ENCODE measurements at regions not wholly inside any gene's neighbourhood (a gene's known extent, or its start where the extent isn't known, plus 50 kb on each side); places are given as distances from the start of the nearest gene placed in this dataset.

DNA sequence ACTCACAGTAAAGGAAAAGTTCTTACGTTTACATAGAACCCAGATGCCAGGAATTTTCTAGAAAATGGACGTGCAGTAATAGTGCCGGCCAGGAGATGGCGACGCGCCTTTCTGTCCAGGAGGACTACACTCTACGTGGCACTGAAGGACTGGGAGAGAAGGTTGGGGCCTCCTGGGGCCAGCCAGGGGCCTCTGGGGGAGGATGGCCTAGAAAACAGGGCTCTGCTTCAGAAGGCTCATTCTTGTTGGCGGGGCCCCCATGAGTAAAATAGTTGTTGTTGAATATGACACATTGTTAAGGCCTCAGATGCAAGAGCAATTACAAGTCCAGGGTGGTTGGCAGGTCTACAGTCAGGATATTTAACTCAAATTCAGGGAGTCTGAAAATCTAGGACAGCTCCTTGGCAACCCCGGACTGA lies 120.1 kb upstream of the MAX start:
- no peak overlapping the region for H3K4me3 Mint-ChIP-seq (ENCODE audit: unreplicated experiment)
- no peaks in the 10 kb centered on the region for H3K9me3 Mint-ChIP-seq (ENCODE audit: unreplicated experiment)
- H3K27ac Mint-ChIP-seq (ENCODE audit: low read depth, unreplicated experiment): peak overlapping the region; percentile 77

DNA sequence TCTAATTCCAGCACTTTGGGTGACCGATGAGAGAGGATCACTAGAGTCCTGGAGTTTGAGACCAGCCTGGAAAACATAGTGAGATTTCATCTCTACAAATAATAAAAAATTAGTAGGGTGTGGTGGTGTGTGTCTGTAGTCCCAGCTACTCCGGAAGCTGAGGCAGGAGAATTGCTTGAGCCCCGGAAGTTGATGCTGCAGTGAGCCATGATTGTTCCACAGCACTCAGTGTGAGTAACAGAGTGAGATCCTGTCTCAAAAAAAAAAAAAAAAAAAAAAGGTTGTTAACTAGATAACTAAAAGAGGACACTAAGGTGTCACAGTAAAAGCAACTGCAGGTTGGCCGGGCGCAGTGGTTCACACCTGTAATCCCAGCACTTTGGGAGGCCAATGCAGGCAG lies 121.3 kb upstream of the MAX start:
- ChIA-PET POLR2A (no interaction called here), CTCF (interaction anchor here (0.6 to 4.1 kb wide), 12 partner anchors 16 to 794 kb away, joined by 3 to 23 read pairs (median 3); partner anchors contain the start of gene FUT8)
- DNase-seq (ENCODE audit: unreplicated experiment): no peak
- no peaks in the 10 kb centered on the region for H3K9me3 Mint-ChIP-seq (ENCODE audit: unreplicated experiment)
- no peak overlapping the region for H3K27ac Mint-ChIP-seq (ENCODE audit: low read depth, unreplicated experiment)
- no peaks in the 10 kb centered on the region for H3K27me3 Mint-ChIP-seq (ENCODE audit: insufficient read depth, unreplicated experiment)
- TF ChIP-seq, protein P1, sequence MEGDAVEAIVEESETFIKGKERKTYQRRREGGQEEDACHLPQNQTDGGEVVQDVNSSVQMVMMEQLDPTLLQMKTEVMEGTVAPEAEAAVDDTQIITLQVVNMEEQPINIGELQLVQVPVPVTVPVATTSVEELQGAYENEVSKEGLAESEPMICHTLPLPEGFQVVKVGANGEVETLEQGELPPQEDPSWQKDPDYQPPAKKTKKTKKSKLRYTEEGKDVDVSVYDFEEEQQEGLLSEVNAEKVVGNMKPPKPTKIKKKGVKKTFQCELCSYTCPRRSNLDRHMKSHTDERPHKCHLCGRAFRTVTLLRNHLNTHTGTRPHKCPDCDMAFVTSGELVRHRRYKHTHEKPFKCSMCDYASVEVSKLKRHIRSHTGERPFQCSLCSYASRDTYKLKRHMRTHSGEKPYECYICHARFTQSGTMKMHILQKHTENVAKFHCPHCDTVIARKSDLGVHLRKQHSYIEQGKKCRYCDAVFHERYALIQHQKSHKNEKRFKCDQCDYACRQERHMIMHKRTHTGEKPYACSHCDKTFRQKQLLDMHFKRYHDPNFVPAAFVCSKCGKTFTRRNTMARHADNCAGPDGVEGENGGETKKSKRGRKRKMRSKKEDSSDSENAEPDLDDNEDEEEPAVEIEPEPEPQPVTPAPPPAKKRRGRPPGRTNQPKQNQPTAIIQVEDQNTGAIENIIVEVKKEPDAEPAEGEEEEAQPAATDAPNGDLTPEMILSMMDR (IDR thresholded peaks at IDR 0.05; ENCODE audit: unreplicated experiment): no peak
- H3K36me3 Mint-ChIP-seq (ENCODE audit: insufficient read depth, unreplicated experiment): no peaks in the 10 kb centered on the region
- H3K4me3 Mint-ChIP-seq (ENCODE audit: unreplicated experiment): no peak overlapping the region
- no TSS peak for BruUV-seq (replicated peaks)
- intact Hi-C loops (cut with micrococcal nuclease): loop anchor here (5.0 kb wide), 1 partner anchor 599 kb away; no protein-coding TSS in a partner anchor
- peaks cover 30% of the 10 kb centered on the region for H3K4me1 Mint-ChIP-seq (ENCODE audit: insufficient read depth, unreplicated experiment)

More for the DNA sequence above, 120.1 kb upstream of the MAX start:
- intact Hi-C loops (cut with micrococcal nuclease): loop anchor here (1.0 to 5.0 kb wide), 3 partner anchors 134 to 600 kb away; partner anchors contain the start of gene FUT8
- Mint-ChIP-seq H3K36me3 (ENCODE audit: insufficient read depth, unreplicated experiment) (no peaks in the 10 kb centered on the region), H3K4me1 (ENCODE audit: insufficient read depth, unreplicated experiment) (peaks cover 27% of the 10 kb centered on the region), H3K27me3 (ENCODE audit: insufficient read depth, unreplicated experiment) (no peaks in the 10 kb centered on the region)
- TF ChIP-seq, protein P1 (IDR thresholded peaks at IDR 0.05; ENCODE audit: unreplicated experiment): peak; percentile 88
- no TSS peak for BruUV-seq (replicated peaks)
- peak; percentile 71 for DNase-seq (ENCODE audit: unreplicated experiment)
- CTCF ChIA-PET: interaction anchor here (0.5 to 4.1 kb wide), 14 partner anchors 9 to 757 kb away, joined by 3 to 23 read pairs (median 3); partner anchors contain the start of gene FUT8
- POLR2A ChIA-PET: interaction anchor here (2.0 kb wide), 1 partner anchor 189 kb away, joined by 8 read pairs; the partner anchor contains the start of gene FUT8

DNA sequence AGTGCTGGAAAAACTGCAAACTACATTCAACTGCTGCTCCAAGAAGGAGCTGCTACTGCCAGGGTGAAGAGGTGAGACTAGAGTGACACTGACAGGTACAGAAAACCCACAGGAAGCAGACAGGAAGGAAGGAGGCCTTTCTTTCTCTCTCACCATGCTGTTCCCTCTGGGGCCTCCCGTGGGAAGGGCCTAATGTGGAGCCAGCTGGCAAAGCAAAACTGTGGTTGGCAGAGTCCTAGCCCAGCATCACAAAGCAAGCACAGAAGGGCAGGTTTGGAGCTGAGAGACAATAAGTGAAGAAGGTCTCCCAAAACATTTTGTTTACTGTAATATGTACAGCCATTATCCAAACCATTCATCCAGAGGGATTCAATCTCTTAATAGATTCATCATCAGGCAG lies 122.5 kb upstream of the MAX start:
- H3K4me3 Mint-ChIP-seq (ENCODE audit: unreplicated experiment): no peak overlapping the region
- ChIA-PET POLR2A (interaction anchor here (0.6 to 1.5 kb wide), 3 partner anchors 14 to 187 kb away, joined by 3 to 4 read pairs (median 3); partner anchors contain the start of gene FUT8), CTCF (interaction anchor here (0.5 to 4.1 kb wide), 6 partner anchors 15 to 736 kb away, joined by 3 to 23 read pairs (median 4); partner anchors contain the start of gene FUT8)
- H3K27ac Mint-ChIP-seq (ENCODE audit: low read depth, unreplicated experiment): no peak overlapping the region
- intact Hi-C loops (cut with micrococcal nuclease): loop anchor here (5.0 kb wide), 1 partner anchor 598 kb away; no protein-coding TSS in a partner anchor
- no peaks in the 10 kb centered on the region for H3K27me3 Mint-ChIP-seq (ENCODE audit: insufficient read depth, unreplicated experiment)
- TF ChIP-seq, protein P1 (IDR thresholded peaks at IDR 0.05; ENCODE audit: unreplicated experiment): no peak
- peaks cover 30% of the 10 kb centered on the region for H3K4me1 Mint-ChIP-seq (ENCODE audit: insufficient read depth, unreplicated experiment)
- DNase-seq (ENCODE audit: unreplicated experiment): peak; percentile 17
- BruUV-seq (replicated peaks): no TSS peak
- no peaks in the 10 kb centered on the region for H3K36me3 Mint-ChIP-seq (ENCODE audit: insufficient read depth, unreplicated experiment)
- no peaks in the 10 kb centered on the region for H3K9me3 Mint-ChIP-seq (ENCODE audit: unreplicated experiment)

DNA sequence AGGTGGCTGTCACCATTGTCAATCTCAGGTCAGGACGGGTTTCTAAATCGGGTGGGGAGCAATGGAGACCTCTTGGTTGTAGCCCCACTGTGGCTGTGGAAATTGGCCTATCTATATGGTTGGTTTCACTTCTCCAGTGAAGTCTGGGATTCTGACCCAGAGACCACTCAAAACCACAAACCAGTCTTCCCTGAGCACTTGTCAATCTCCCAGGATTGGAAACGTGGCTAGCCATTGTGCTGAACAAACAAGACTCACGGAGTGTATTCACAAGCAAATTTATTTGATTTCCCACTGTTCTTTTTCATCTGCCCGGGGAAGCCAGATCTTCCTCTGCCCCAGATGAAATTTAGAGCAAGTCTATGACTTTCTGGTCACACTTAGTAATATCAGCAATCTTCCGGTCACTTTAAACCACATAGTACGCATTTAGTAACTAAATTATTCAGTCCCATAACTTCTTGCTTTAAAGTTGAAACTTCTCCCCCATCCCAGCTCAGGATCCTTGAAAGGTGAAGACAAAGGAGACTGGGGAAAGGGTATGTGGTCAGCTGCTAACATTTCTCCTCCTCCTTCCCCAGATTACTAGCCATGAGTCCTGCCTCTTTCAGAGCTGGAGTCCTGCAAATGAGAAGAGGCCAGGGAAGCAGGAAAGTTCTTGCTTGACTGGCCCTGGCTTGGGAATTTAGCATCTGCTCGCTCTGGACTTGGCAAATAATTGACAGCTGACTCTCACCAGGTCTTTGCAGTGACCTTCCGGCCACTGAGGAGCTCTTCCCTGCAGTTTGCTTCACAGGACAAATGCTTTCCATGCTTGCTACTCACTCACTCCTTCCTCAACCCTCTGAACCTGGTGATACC lies 123.2 kb upstream of the MAX start:
- intact Hi-C loops (cut with micrococcal nuclease): no loop called here
- TF ChIP-seq, protein P1 (IDR thresholded peaks at IDR 0.05; ENCODE audit: unreplicated experiment): no peak
- BruUV-seq (replicated peaks): no TSS peak
- H3K27ac Mint-ChIP-seq (ENCODE audit: low read depth, unreplicated experiment): peak overlapping the region; percentile 2
- DNase-seq (ENCODE audit: unreplicated experiment): no peak
- no peaks in the 10 kb centered on the region for H3K9me3 Mint-ChIP-seq (ENCODE audit: unreplicated experiment)
- no peaks in the 10 kb centered on the region for H3K27me3 Mint-ChIP-seq (ENCODE audit: insufficient read depth, unreplicated experiment)
- ChIA-PET POLR2A (interaction anchor here (0.8 to 2.4 kb wide), 3 partner anchors 13 to 186 kb away, joined by 3 to 13 read pairs (median 5); partner anchors contain the start of gene FUT8), CTCF (interaction anchor here (0.5 to 4.1 kb wide), 10 partner anchors 14 to 892 kb away, joined by 3 to 23 read pairs (median 3); partner anchors contain the start of gene FUT8)
- H3K4me1 Mint-ChIP-seq (ENCODE audit: insufficient read depth, unreplicated experiment): peaks cover 30% of the 10 kb centered on the region
- H3K4me3 Mint-ChIP-seq (ENCODE audit: unreplicated experiment): no peak overlapping the region
- no peaks in the 10 kb centered on the region for H3K36me3 Mint-ChIP-seq (ENCODE audit: insufficient read depth, unreplicated experiment)

All from MCF 10A (cell line).